ENCODE measurements at regions not wholly inside any gene's neighbourhood (a gene's known extent, or its start where the extent isn't known, plus 50 kb on each side); places are given as distances from the start of the nearest gene placed in this dataset.

DNA sequence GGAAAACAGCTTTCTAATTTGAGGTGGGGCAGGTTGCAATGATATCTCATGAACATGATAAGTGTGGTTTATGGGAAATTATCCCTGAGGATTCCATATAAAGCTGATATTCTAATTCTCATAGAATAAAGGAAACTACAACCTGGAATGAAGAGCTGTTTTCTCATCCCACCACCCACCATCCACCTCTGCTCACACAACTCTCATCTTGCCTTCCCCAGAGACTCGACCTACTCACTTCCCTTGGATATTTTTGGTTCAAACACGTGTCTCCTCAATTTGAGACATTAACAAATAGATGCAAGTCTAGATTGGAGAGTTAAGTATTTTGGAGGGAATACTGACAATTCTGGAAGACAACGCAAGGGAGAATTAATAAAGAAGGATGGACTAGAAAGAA lies 490.9 kb downstream of the TMEM182 start:
- no peak for TF ChIP-seq POLR2A (IDR thresholded peaks at IDR 0.05)
- no peak for TF ChIP-seq CTCF (IDR thresholded peaks at IDR 0.05)

All from heart left ventricle (tissue), 13 donors.